ENCODE measurements at regions not wholly inside any gene's neighbourhood (a gene's known extent, or its start where the extent isn't known, plus 50 kb on each side); places are given as distances from the start of the nearest gene placed in this dataset.

DNA sequence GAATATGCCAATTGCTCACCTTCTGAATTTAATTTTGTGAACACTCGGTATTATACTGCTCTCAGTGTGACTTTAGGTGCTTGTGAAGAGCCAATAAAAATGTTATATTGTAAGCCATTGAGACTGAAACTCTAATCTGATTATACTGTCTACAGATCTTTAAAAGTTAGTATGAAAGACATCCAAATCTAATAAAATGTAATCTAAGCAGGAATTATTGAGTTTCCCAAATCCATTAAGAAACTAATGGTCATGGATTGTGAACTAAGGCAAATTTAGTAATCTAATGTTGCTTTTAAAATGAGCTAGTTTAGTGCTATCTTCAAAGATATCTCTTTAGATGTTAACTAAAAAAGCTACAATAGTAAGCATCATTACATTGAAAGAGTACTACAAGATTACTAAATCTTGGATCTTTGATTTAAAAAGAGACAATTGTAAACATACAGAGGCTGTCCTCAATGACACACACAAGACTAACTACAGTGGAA, 1132.4 kb upstream of the B3GALT2 start:
- TF ChIP-seq, protein P1, sequence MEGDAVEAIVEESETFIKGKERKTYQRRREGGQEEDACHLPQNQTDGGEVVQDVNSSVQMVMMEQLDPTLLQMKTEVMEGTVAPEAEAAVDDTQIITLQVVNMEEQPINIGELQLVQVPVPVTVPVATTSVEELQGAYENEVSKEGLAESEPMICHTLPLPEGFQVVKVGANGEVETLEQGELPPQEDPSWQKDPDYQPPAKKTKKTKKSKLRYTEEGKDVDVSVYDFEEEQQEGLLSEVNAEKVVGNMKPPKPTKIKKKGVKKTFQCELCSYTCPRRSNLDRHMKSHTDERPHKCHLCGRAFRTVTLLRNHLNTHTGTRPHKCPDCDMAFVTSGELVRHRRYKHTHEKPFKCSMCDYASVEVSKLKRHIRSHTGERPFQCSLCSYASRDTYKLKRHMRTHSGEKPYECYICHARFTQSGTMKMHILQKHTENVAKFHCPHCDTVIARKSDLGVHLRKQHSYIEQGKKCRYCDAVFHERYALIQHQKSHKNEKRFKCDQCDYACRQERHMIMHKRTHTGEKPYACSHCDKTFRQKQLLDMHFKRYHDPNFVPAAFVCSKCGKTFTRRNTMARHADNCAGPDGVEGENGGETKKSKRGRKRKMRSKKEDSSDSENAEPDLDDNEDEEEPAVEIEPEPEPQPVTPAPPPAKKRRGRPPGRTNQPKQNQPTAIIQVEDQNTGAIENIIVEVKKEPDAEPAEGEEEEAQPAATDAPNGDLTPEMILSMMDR (IDR thresholded peaks at IDR 0.05), result no peak
- TF ChIP-seq POLR2A (IDR thresholded peaks at IDR 0.05) (no peak), EP300 (IDR thresholded peaks at IDR 0.05) (no peak)
